Lower leg skin (tissue), 3 donors: ENCODE measurements at regions not wholly inside any gene's neighbourhood (a gene's known extent, or its start where the extent isn't known, plus 50 kb on each side); places are given as distances from the start of the nearest gene placed in this dataset.

ENCODE experiments used
- CTCF ChIP-seq, 3 donors: fragments of 450-650 bp; IDR thresholded peaks; one replicate each; pipeline ENCODE4 v1.5.1; 2016; ENCODE audit warnings: antibody characterized with exemption in 3 of 3, mild to moderate bottlenecking in 3 of 3, moderate library complexity in 2 of 3
- POLR2A ChIP-seq, 2 donors: fragments of 450-650 bp; IDR thresholded peaks; one replicate each; pipeline ENCODE4 v1.6.1; 2016 to 2017; ENCODE audit warnings: antibody characterized with exemption in 2 of 2, mild to moderate bottlenecking in 1 of 2, moderate library complexity in 1 of 2

GRCh38 chr6:113690281-113691259, 166.6 kb upstream of the MARCKS start:
- TF ChIP-seq CTCF (IDR thresholded peaks at IDR 0.05) (no peak), POLR2A (IDR thresholded peaks at IDR 0.05) (no peak)
